Esophagus muscularis mucosa (tissue), 4 donors: ENCODE measurements at regions not wholly inside any gene's neighbourhood (a gene's known extent, or its start where the extent isn't known, plus 50 kb on each side); places are given as distances from the start of the nearest gene placed in this dataset.

Experiments used
- EP300 ChIP-seq: sonication (generic); formaldehyde crosslinking; IDR thresholded peaks from one replicate; pipeline ENCODE4 v1.6.1; 2017; ENCODE audit warnings: antibody characterized with exemption
- POLR2A ChIP-seq: fragments of 450-650 bp; IDR thresholded peaks from one replicate; pipeline ENCODE4 v1.6.1; 2017; ENCODE audit warnings: antibody characterized with exemption, moderate library complexity, mild to moderate bottlenecking, low read depth
- POLR2AphosphoS5 ChIP-seq, 2 donors: sonication (generic); formaldehyde crosslinking; IDR thresholded peaks; one replicate each; pipeline ENCODE4 v1.6.1; 2017; ENCODE audit warnings: antibody characterized with exemption in 2 of 2
- TF ChIP-seq, protein P1 (sequence below), 3 experiments: fragments of 200-600 bp in 2 of 3; fragments of 450-650 bp in 1 of 3; sonication (generic) in 2 of 3; IDR thresholded peaks; one replicate each; pipeline ENCODE4 v1.5.1; 2017 to 2019; ENCODE audit warnings: antibody characterized with exemption in 3 of 3, mild to moderate bottlenecking in 2 of 3, moderate library complexity in 1 of 3

DNA sequence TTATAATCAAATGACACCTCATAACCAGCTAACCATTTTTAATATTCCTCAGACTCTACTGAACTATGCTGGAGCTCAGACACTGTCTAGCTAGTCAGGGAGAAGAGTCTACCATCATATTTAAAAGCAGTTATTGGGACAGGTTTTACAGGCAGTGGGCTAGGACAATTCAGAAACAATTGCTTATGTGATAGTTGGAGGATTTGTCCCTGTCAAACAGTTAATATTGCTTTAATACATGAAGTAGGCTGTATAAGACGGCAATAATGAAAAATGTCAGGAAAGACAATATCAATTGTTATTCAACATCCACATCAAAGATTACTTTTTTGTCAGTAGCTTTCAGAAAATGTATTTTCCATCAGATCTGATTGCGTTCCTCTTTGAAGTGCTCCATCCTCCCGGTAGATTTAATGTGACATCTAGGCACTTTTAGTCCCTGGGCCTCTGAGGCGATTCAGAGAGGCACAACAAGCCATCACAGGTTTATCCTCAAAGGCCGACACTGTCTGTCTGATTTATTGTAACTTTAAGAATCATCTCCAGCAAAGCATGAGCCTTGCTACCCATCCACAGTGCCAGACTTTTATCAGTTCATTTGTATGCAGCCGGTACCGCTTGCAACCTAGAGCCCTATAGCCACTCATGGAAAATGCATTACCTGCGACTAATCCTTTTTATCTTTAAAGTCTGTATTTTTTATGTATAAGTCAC, 152.2 kb downstream of the PSAT1 start:
- TF ChIP-seq, protein P1, sequence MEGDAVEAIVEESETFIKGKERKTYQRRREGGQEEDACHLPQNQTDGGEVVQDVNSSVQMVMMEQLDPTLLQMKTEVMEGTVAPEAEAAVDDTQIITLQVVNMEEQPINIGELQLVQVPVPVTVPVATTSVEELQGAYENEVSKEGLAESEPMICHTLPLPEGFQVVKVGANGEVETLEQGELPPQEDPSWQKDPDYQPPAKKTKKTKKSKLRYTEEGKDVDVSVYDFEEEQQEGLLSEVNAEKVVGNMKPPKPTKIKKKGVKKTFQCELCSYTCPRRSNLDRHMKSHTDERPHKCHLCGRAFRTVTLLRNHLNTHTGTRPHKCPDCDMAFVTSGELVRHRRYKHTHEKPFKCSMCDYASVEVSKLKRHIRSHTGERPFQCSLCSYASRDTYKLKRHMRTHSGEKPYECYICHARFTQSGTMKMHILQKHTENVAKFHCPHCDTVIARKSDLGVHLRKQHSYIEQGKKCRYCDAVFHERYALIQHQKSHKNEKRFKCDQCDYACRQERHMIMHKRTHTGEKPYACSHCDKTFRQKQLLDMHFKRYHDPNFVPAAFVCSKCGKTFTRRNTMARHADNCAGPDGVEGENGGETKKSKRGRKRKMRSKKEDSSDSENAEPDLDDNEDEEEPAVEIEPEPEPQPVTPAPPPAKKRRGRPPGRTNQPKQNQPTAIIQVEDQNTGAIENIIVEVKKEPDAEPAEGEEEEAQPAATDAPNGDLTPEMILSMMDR (IDR thresholded peaks at IDR 0.05): no peak
- TF ChIP-seq POLR2A (no peak), POLR2AphosphoS5 (IDR thresholded peaks at IDR 0.05) (no peak), EP300 (no peak)
